Colonic mucosa (tissue), 4 donors: ENCODE measurements at regions not wholly inside any gene's neighbourhood (a gene's known extent, or its start where the extent isn't known, plus 50 kb on each side); places are given as distances from the start of the nearest gene placed in this dataset.

Source experiments
- DNase-seq: peaks from one replicate; pipeline ENCODE4 v3.0.0-alpha.2; 2020
- H3K27ac ChIP-seq: fragments of 200-600 bp; one replicate; pipeline ENCODE4 v1.8.0; 2021
- H3K27me3 ChIP-seq: fragments of 200-600 bp; one replicate; pipeline ENCODE4 v1.8.0; 2021
- H3K36me3 ChIP-seq: fragments of 200-600 bp; one replicate; pipeline ENCODE4 v1.8.0; 2021
- H3K4me1 ChIP-seq: fragments of 200-600 bp; one replicate; pipeline ENCODE4 v1.8.0; 2021; ENCODE audit warnings: mild to moderate bottlenecking
- H3K4me3 ChIP-seq: fragments of 200-600 bp; one replicate; pipeline ENCODE4 v1.8.0; 2021
- H3K9ac ChIP-seq, 2 donors: one replicate each; pipeline ENCODE4 v1.7.0; 2013; ENCODE audit warnings: control low read depth in 2 of 2, low read depth in 2 of 2, low read length in 2 of 2
- H3K9me3 ChIP-seq: fragments of 200-600 bp; one replicate; pipeline ENCODE4 v1.8.0; 2021
- intact Hi-C: fragments of 100-400 bp; cut with DNase I; formaldehyde crosslinking; loops from one replicate; pipeline ENCODE4 v1.14.1; 2022
- TF ChIP-seq, protein P1 (sequence below): fragments of 200-600 bp; IDR thresholded peaks from one replicate; pipeline ENCODE4 v1.8.0; 2022; ENCODE audit warnings: antibody characterized with exemption, mild to moderate bottlenecking
- donor health status: healthy.
- donor health status: DM: no; HTN: no; CAD: no.
- donor health status: DM: no; HTN: no; CAD: no.

DNA sequence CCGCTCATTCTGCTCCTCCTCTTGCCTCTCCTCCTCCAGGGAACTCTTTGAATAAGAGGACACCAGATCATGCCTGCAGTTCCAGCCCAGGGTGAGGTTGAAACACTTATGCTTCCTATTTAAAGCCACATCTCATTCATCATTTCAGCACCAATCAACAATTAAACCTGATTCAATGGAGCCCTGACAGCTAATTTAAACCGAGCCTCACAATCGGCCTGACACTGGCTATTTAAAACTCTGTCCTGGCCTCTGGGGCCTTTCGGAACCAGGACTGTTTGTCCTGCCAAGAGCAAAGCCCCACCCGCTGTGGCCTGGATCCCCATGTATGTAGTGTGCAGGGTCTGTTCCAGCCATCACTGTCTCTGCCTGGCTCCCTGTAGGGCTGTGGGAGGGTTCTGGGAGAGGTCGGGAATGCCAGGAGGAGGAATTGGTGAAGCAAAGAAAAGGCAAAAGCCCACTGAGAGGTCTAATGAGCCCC is 97.4 kb downstream of the MCFD2 start:
- H3K4me1 ChIP-seq: no peaks in the 10 kb centered on the region
- intact Hi-C loops: no loop called here
- no peaks in the 10 kb centered on the region for H3K27me3 ChIP-seq
- H3K9me3 ChIP-seq: no peaks in the 10 kb centered on the region
- DNase-seq: peak; percentile 43
- no peak overlapping the region for H3K4me3 ChIP-seq
- no peaks in the 10 kb centered on the region for H3K36me3 ChIP-seq
- H3K27ac ChIP-seq: no peak overlapping the region
- TF ChIP-seq, protein P1, sequence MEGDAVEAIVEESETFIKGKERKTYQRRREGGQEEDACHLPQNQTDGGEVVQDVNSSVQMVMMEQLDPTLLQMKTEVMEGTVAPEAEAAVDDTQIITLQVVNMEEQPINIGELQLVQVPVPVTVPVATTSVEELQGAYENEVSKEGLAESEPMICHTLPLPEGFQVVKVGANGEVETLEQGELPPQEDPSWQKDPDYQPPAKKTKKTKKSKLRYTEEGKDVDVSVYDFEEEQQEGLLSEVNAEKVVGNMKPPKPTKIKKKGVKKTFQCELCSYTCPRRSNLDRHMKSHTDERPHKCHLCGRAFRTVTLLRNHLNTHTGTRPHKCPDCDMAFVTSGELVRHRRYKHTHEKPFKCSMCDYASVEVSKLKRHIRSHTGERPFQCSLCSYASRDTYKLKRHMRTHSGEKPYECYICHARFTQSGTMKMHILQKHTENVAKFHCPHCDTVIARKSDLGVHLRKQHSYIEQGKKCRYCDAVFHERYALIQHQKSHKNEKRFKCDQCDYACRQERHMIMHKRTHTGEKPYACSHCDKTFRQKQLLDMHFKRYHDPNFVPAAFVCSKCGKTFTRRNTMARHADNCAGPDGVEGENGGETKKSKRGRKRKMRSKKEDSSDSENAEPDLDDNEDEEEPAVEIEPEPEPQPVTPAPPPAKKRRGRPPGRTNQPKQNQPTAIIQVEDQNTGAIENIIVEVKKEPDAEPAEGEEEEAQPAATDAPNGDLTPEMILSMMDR: no peak
- H3K9ac ChIP-seq: no peak overlapping the region

DNA sequence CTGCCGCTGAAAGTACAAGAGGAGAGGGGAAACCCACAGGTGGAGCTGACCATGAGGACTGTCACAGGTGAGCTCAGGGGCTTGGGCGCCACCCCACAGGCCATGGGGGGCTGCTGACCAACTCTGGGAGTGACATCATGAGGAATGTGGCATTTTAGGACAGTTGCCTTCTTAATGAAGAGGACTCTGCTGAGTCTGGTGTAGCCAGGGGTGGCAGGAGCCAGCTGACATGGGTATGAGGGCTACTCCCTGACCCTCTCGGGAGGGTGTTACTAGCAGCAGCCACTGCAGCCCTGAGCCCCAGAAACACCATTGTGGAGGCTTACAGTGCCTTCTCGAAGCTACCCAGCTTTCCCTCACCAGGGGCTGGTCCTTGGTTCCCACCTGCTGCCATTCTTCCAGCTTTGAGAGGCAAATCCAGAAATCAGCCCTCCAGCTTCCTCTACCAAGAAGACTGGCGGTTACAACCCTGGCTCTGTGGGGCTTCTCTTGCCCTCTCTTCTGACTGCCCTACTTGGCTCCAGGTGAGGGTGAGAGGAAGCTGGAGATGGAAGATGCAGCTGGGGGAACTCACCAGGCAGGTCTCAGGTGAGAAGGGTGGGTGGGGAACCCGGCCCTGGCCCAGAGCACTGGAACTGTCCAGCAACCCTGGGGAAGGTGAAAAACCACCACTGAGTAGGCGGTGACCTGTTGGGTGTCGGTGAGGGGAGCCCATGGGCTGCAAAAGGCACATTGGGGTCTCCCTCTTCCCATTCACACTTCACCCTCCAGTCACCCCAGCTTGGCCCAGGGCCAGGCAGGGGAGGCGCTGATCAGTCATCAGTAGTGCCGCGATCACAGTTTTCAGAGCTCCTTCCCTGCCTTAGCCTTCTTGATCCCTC is 98.5 kb downstream of the MCFD2 start:
- H3K27me3 ChIP-seq: no peaks in the 10 kb centered on the region
- H3K4me3 ChIP-seq: no peak overlapping the region
- H3K9ac ChIP-seq: no peak overlapping the region
- TF ChIP-seq, protein P1: no peak
- H3K27ac ChIP-seq: no peak overlapping the region
- peak; percentile 13 for DNase-seq
- H3K36me3 ChIP-seq: no peaks in the 10 kb centered on the region
- no peaks in the 10 kb centered on the region for H3K4me1 ChIP-seq
- intact Hi-C loops: no loop called here
- no peaks in the 10 kb centered on the region for H3K9me3 ChIP-seq

DNA sequence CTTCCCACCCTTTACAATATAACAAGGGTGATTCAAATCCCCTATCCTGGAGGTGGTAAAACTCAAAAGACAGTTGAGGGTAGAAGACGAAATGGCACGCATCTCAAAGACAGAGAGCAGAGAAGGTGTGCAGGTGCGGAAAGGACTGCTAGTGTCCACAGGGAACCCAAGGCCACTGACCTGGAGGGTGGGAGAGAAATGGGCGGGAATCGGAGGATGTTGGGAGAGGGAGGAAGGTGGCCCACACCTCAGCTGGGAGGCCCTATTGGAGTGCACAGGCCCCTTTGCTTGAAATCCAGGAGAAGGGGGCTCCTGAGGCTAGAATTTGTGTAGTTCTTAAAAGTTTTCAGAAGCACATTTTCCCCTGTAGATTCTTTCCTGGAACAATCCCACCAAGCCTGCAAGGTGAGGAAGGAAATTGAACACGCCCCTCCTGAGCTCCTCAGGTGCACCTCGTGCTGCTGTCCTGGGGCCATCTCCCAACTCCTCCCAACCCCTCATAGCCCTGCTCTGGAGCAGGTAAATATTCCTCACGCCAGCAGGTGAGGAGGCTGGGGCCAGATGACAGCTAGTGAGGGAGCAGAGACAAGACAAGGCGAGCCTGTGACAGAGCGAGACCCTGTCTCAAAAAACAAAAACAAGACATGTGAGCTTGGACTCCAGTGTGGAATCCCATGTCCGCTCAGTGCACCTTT is 99.3 kb downstream of the MCFD2 start:
- no peaks in the 10 kb centered on the region for H3K4me1 ChIP-seq

DNA sequence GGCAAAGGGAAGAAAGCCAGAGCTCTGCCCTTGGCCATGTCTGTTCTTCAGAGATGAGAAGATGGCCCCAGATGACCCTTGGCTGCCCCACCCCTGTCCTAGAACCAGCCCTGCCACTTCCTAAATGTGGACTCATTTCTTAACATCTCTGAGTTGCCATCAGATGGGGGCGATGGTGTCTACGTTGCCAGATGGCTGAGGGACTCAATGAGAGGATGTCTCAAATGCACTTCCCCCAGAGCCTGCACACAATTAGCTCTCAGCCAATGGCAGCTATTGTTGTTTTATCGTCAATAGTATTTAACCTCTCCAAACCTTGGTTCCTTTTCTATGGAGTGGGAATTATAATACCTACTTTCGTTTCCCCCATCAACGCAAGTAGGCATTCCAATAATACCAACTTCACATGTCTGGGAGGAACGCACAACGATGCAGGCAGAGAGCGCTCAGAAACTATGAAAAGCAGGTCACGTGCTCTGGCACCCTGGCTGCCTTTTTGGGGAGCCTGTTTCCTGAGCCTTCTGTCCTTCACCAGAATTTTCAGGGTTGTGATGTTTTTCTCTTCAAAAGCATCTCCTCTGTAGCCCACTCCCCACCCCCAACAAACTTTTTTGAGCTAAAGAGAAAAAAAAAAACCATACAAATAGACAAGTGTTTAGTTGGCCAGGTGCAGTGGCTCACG is 100.3 kb downstream of the MCFD2 start:
- intact Hi-C loops: no loop called here
- no peaks in the 10 kb centered on the region for H3K36me3 ChIP-seq
- H3K4me3 ChIP-seq: no peak overlapping the region
- TF ChIP-seq, protein P1: no peak
- no peaks in the 10 kb centered on the region for H3K9me3 ChIP-seq
- no peaks in the 10 kb centered on the region for H3K27me3 ChIP-seq
- H3K9ac ChIP-seq: no peak overlapping the region
- no peak overlapping the region for H3K27ac ChIP-seq
- DNase-seq: peak; percentile 19
- H3K4me1 ChIP-seq: no peaks in the 10 kb centered on the region

More for the DNA sequence above, 99.3 kb downstream of the MCFD2 start:
- no peak overlapping the region for H3K9ac ChIP-seq
- no peaks in the 10 kb centered on the region for H3K9me3 ChIP-seq
- H3K4me3 ChIP-seq: no peak overlapping the region
- intact Hi-C loops: no loop called here
- no peak overlapping the region for H3K27ac ChIP-seq
- H3K27me3 ChIP-seq: no peaks in the 10 kb centered on the region
- DNase-seq: no peak
- H3K36me3 ChIP-seq: no peaks in the 10 kb centered on the region
- TF ChIP-seq, protein P1: no peak
